KMS-11 (cell line): ENCODE measurements at regions not wholly inside any gene's neighbourhood (a gene's known extent, or its start where the extent isn't known, plus 50 kb on each side); places are given as distances from the start of the nearest gene placed in this dataset.

Experiments used
- H2AFZ ChIP-seq: fragments of 200-600 bp; sonication (generic); 2 replicates; pipeline ENCODE4 v1.6.1; 2016; ENCODE audit warnings: antibody characterized with exemption, mixed run types, low read depth
- H3K27ac ChIP-seq: fragments of 200-600 bp; sonication (generic); 2 replicates; pipeline ENCODE4 v1.6.1; 2016; ENCODE audit warnings: mild to moderate bottlenecking, mixed run types
- H3K27me3 ChIP-seq: fragments of 200-600 bp; sonication (generic); 2 replicates; pipeline ENCODE4 v1.6.1; 2017; ENCODE audit warnings: mild to moderate bottlenecking, low read depth, mixed run types, moderate library complexity; ENCODE audit not compliant: insufficient read depth
- H3K36me3 ChIP-seq: fragments of 200-600 bp; sonication (generic); 2 replicates; pipeline ENCODE4 v1.6.1; 2017; ENCODE audit warnings: mild to moderate bottlenecking, mixed run types; ENCODE audit not compliant: insufficient read depth
- H3K4me1 ChIP-seq: fragments of 200-600 bp; sonication (generic); 2 replicates; pipeline ENCODE4 v1.6.1; 2016; ENCODE audit warnings: mild to moderate bottlenecking, low read depth, mixed run types; ENCODE audit not compliant: poor library complexity, severe bottlenecking
- H3K4me2 ChIP-seq: fragments of 200-600 bp; sonication (generic); 2 replicates; pipeline ENCODE4 v1.7.0; 2016; ENCODE audit warnings: mild to moderate bottlenecking, mixed run types
- H3K4me3 ChIP-seq: fragments of 200-600 bp; sonication (generic); IDR thresholded peaks from 2 replicates; pipeline ENCODE4 v1.6.1; 2017; ENCODE audit warnings: low read depth, low read length, mixed read lengths; ENCODE audit not compliant: insufficient read depth
- H3K79me2 ChIP-seq: fragments of 200-600 bp; sonication (generic); 2 replicates; pipeline ENCODE4 v1.6.1; 2016; ENCODE audit warnings: low read depth, mixed run types; ENCODE audit not compliant: insufficient read depth
- H3K9ac ChIP-seq: fragments of 200-600 bp; sonication (generic); 2 replicates; pipeline ENCODE4 v1.6.1; 2016; ENCODE audit warnings: mild to moderate bottlenecking, mixed run types
- H4K20me1 ChIP-seq: fragments of 200-600 bp; sonication (generic); 2 replicates; pipeline ENCODE4 v1.6.1; 2016; ENCODE audit warnings: mild to moderate bottlenecking, mixed run types; ENCODE audit not compliant: insufficient read depth
- CTCF ChIP-seq: fragments of 200-600 bp; sonication (generic); conservative IDR thresholded peaks from 2 replicates; pipeline ENCODE4 v1.6.1; 2017; ENCODE audit warnings: low read depth, mild to moderate bottlenecking, antibody characterized with exemption, low read length, moderate library complexity, mixed read lengths

DNA sequence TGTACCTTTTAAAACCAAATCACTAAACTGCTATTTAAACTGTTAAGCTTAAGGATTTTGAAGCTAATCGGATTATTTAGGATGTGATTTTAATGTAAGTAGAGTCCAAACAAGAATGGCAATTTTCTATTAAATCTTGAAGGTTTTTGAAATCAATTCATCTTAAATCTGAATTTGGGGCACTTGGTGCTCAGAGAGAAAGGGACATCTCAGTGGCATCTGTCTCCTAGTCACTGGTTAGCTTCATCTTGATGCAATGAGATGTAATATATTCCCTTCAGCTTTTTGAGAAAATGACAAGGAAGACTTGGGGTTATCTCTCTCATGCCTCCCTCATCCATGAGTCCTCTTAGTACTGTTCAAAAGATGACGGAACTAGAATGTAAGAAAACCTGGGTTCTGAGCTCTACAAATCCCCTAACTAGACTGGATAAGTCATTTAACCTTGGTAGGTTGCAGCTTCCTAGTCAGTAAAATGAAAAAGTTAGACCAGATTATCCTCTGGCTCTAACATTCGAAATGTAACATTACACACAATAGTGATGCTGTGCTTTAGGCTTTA is 198.5 kb upstream of the NEBL start:
- Histone ChIP-seq H3K9ac (no peak overlapping the region), H3K27me3 (no peaks in the 10 kb centered on the region), H4K20me1 (no peaks in the 10 kb centered on the region), H3K79me2 (no peaks in the 10 kb centered on the region), H2AFZ (no peak overlapping the region), H3K4me3 (no peak overlapping the region), H3K4me2 (no peak overlapping the region), H3K36me3 (no peaks in the 10 kb centered on the region), H3K27ac (no peak overlapping the region), H3K4me1 (no peaks in the 10 kb centered on the region)
- no peak for TF ChIP-seq CTCF

DNA sequence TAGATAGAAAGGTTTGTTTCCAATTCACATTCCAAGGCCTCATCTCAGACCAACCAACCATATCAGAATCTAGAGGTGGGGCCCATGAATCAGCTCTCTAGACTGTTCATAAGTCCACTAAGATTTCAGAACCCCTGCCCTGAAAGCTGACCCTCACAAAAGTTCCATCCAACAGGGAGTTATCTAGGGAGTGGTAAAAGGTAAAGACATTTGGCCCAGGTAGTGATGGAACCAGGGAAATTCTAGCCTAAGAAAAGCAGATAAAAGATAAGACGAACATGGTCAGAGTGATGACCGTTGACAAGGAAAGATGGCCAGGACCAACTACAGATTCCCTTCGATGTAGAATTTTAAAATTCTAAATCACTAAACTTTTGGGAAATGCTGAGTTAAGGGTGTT is 198.0 kb upstream of the NEBL start:
- H3K79me2 ChIP-seq: no peaks in the 10 kb centered on the region
- no peaks in the 10 kb centered on the region for H4K20me1 ChIP-seq
- H2AFZ ChIP-seq: no peak overlapping the region
- no peaks in the 10 kb centered on the region for H3K4me1 ChIP-seq
- no peaks in the 10 kb centered on the region for H3K36me3 ChIP-seq
- no peak for TF ChIP-seq CTCF
- no peak overlapping the region for H3K9ac ChIP-seq
- no peak overlapping the region for H3K27ac ChIP-seq
- H3K27me3 ChIP-seq: no peaks in the 10 kb centered on the region
- no peak overlapping the region for H3K4me3 ChIP-seq
- no peak overlapping the region for H3K4me2 ChIP-seq

- Histone ChIP-seq H3K4me1 (no peaks in the 10 kb centered on the region), H2AFZ (no peak overlapping the region), H3K4me3 (no peak overlapping the region), H3K36me3 (no peaks in the 10 kb centered on the region), H3K27ac (no peak overlapping the region), H4K20me1 (no peaks in the 10 kb centered on the region), H3K4me2 (no peak overlapping the region), H3K9ac (no peak overlapping the region), H3K27me3 (no peaks in the 10 kb centered on the region), H3K79me2 (no peaks in the 10 kb centered on the region)
- TF ChIP-seq CTCF: no peak
Observed at GRCh38 chr10:21092683-21093524, 195.8 kb upstream of the NEBL start.

GRCh38 chr10:21090609-21091082 is 193.5 kb upstream of the NEBL start:
- no peaks in the 10 kb centered on the region for H3K4me1 ChIP-seq
- no peak for TF ChIP-seq CTCF
- H3K4me2 ChIP-seq: no peak overlapping the region

More at GRCh38 chr10:21090609-21091082, 193.5 kb upstream of the NEBL start:
- Histone ChIP-seq H3K27ac (no peak overlapping the region), H4K20me1 (no peaks in the 10 kb centered on the region), H3K79me2 (no peaks in the 10 kb centered on the region), H2AFZ (no peak overlapping the region), H3K4me3 (no peak overlapping the region), H3K9ac (no peak overlapping the region), H3K36me3 (no peaks in the 10 kb centered on the region), H3K27me3 (no peaks in the 10 kb centered on the region)
